HCT116 (cell line): ENCODE measurements at regions not wholly inside any gene's neighbourhood (a gene's known extent, or its start where the extent isn't known, plus 50 kb on each side); places are given as distances from the start of the nearest gene placed in this dataset.

Source experiments
- ATAC-seq: fragments of 200-7000 bp; cut with Tn5 transposase; 2 replicates; pipeline ENCODE4 v1.9.1; 2020; ENCODE audit warnings: mild to moderate bottlenecking, moderate library complexity
- BruUV-seq: library from RNA; stranded (reverse); fragments of 400-500 nt; replicated peaks from 2 replicates; lab custom pipeline; 2021; lab: Mats Ljungman, UMichigan
- CTCF ChIA-PET: fragments of 300-600 bp; sonication (Branson Sonifier 250); formaldehyde crosslinking; loops from one replicate; lab custom pipeline; 2021; ENCODE audit warnings: antibody characterized with exemption; lab: Charles Lee
- POLR2A ChIA-PET: fragments of 300-600, 350-600 bp; sonication (Branson Sonifier 250); formaldehyde crosslinking; loops from one replicate; lab custom pipeline; 2021; ENCODE audit warnings: antibody characterized with exemption; lab: Charles Lee
- RAD21 ChIA-PET, 2 experiments: fragments of 300-600 bp; sonication (Branson Sonifier 250); formaldehyde crosslinking; loops; one replicate each; lab custom pipeline; 2023; ENCODE audit warnings: low total read pairs in 2 of 2; ENCODE audit not compliant: uncharacterized antibody in 2 of 2, unreplicated experiment in 2 of 2, low non-redundant PET in 1 of 2; lab: Charles Lee
- DNase-seq: peaks from one replicate; pipeline ENCODE4 v3.0.0-alpha.2; 2010; ENCODE audit warnings: low read depth, low spot score
- H2AFZ ChIP-seq: fragments of 200-600 bp; shearing (Covaris generic), sonication (generic); 2 replicates; pipeline ENCODE4 v1.6.1; 2017; ENCODE audit warnings: low read depth, mixed run types, mixed read lengths, antibody characterized with exemption, low read length; ENCODE audit not compliant: poor library complexity, severe bottlenecking
- H3K27ac ChIP-seq: 2 replicates; pipeline ENCODE4 v1.5.1; 2012; ENCODE audit warnings: low read depth, low read length
- H3K27me3 ChIP-seq: fragments of 200-600 bp; sonication (generic); 2 replicates; pipeline ENCODE4 v1.6.1; 2016; ENCODE audit warnings: mixed run types, low read length, mixed read lengths; ENCODE audit not compliant: insufficient read depth
- H3K36me3 ChIP-seq, 2 experiments: fragments of 200-500 bp in 1 of 2; fragments of 200-600 bp in 1 of 2; sonication (Bioruptor generic) in 1 of 2; sonication (generic) in 1 of 2; 2 replicates each; pipeline versions ENCODE4 v1.5.1 to v1.6.1; 2014 to 2016; ENCODE audit warnings: low read length in 2 of 2, inconsistent platforms in 1 of 2, mixed read lengths in 1 of 2, mixed run types in 1 of 2; ENCODE audit not compliant: insufficient read depth in 2 of 2, control insufficient read depth in 1 of 2
- H3K4me1 ChIP-seq, 2 experiments: fragments of 200-600 bp in 1 of 2; sonication (generic) in 1 of 2; 2 replicates each; pipeline versions ENCODE4 v1.5.1 to v1.6.1; 2012 to 2017; ENCODE audit warnings: low read length in 2 of 2, inconsistent platforms in 1 of 2, mild to moderate bottlenecking in 1 of 2, mixed read lengths in 1 of 2, mixed run types in 1 of 2, moderate library complexity in 1 of 2; ENCODE audit not compliant: insufficient read depth in 2 of 2, control insufficient read depth in 1 of 2
- H3K4me2 ChIP-seq: fragments of 200-600 bp; sonication (generic); 2 replicates; pipeline ENCODE4 v1.6.1; 2017; ENCODE audit warnings: mixed run types, low read length, mixed read lengths
- H3K4me3 ChIP-seq, 2 experiments: fragments of 200-600 bp in 1 of 2; sonication (generic) in 1 of 2; replicated peaks in 1 of 2; 2 replicates each; pipeline ENCODE4 v1.5.1; 2011 to 2016; ENCODE audit warnings: low read length in 2 of 2, control low read depth in 1 of 2, low read depth in 1 of 2, mild to moderate bottlenecking in 1 of 2, mixed read lengths in 1 of 2, mixed run types in 1 of 2
- H3K79me2 ChIP-seq: fragments of 200-600 bp; sonication (generic); 2 replicates; pipeline ENCODE4 v1.6.1; 2017; ENCODE audit warnings: mild to moderate bottlenecking, mixed run types, low read length, moderate library complexity, mixed read lengths; ENCODE audit not compliant: insufficient read depth
- H3K9ac ChIP-seq: fragments of 200-600 bp; sonication (generic); 2 replicates; pipeline ENCODE4 v1.6.1; 2016; ENCODE audit warnings: low read length, mixed read lengths
- H3K9me2 ChIP-seq: fragments of 200-600 bp; sonication (generic), shearing (Covaris generic); 2 replicates; pipeline ENCODE4 v1.6.1; 2017; ENCODE audit warnings: mixed run types, mild to moderate bottlenecking, moderate library complexity; ENCODE audit not compliant: insufficient read depth
- H3K9me3 ChIP-seq, 2 experiments: fragments of 200-500 bp in 1 of 2; fragments of 200-600 bp in 1 of 2; sonication (Bioruptor generic) in 1 of 2; sonication (generic) in 1 of 2; 2 replicates each; pipeline ENCODE4 v1.6.1; 2014 to 2017; ENCODE audit warnings: low read length in 2 of 2, mixed read lengths in 2 of 2, inconsistent platforms in 1 of 2, low read depth in 1 of 2, mild to moderate bottlenecking in 1 of 2, mixed run types in 1 of 2, moderate library complexity in 1 of 2; ENCODE audit not compliant: control insufficient read depth in 1 of 2, insufficient read depth in 1 of 2
- H4K20me1 ChIP-seq: fragments of 200-600 bp; sonication (generic), shearing (Covaris generic); 2 replicates; pipeline ENCODE4 v1.6.1; 2017; ENCODE audit warnings: mixed run types, mild to moderate bottlenecking, moderate library complexity; ENCODE audit not compliant: insufficient read depth
- ATF3 ChIP-seq: IDR thresholded peaks from 2 replicates; pipeline ENCODE4 v1.6.1; 2012
- EZH2phosphoT487 ChIP-seq: fragments of 200-600 bp; IDR thresholded peaks from 2 replicates; pipeline ENCODE4 v1.6.1; 2018; ENCODE audit warnings: antibody characterized with exemption, borderline replicate concordance
- FOSL1 ChIP-seq: IDR thresholded peaks from 2 replicates; pipeline ENCODE4 v1.6.1; 2012; ENCODE audit warnings: low read depth
- JUND ChIP-seq: IDR thresholded peaks from 2 replicates; pipeline ENCODE4 v1.6.1; 2012
- MAX ChIP-seq: IDR thresholded peaks from 2 replicates; pipeline ENCODE4 v1.6.1; 2012
- POLR2A ChIP-seq: IDR thresholded peaks from 2 replicates; pipeline ENCODE4 v1.7.0; 2011; ENCODE audit warnings: borderline replicate concordance; ENCODE audit not compliant: insufficient read depth, insufficient read length; ENCODE audit errors: extremely low read depth
- POLR2AphosphoS5 ChIP-seq: IDR thresholded peaks from 2 replicates; pipeline ENCODE4 v1.6.1; 2011; ENCODE audit warnings: mild to moderate bottlenecking, low read depth, low read length, moderate library complexity
- REST ChIP-seq: IDR thresholded peaks from 2 replicates; pipeline ENCODE4 v1.6.1; 2012; ENCODE audit warnings: low read depth
- SP1 ChIP-seq: IDR thresholded peaks from 2 replicates; pipeline ENCODE4 v1.6.1; 2012; ENCODE audit warnings: low read depth
- YY1 ChIP-seq: IDR thresholded peaks from 2 replicates; pipeline ENCODE4 v1.6.1; 2011; ENCODE audit warnings: low read length, low read depth, moderate library complexity, mild to moderate bottlenecking; ENCODE audit not compliant: insufficient replicate concordance; ENCODE audit errors: extremely low read depth
- ZFX ChIP-seq: fragments of 450-650 bp; IDR thresholded peaks from 2 replicates; pipeline ENCODE4 v1.6.1; 2017
- intact Hi-C: fragments of 100-400 bp; cut with micrococcal nuclease; formaldehyde crosslinking; loops from 2 replicates; pipeline ENCODE4 v1.10.0; 2022

GRCh38 chr3:76969471-76969870, 70.4 kb upstream of the ROBO2 start:
- Histone ChIP-seq H2AFZ (no peak overlapping the region), H3K9me2 (no peaks in the 10 kb centered on the region), H3K27ac (no peak overlapping the region), H3K79me2 (no peaks in the 10 kb centered on the region), H3K4me2 (no peak overlapping the region), H3K4me1 (no peaks in the 10 kb centered on the region), H3K4me3 (no peak overlapping the region), H3K27me3 (no peaks in the 10 kb centered on the region), H3K36me3 (no peaks in the 10 kb centered on the region; a peak in 1 of 4 replicates), H4K20me1 (no peaks in the 10 kb centered on the region), H3K9me3 (peaks cover 3 to 13% of the 10 kb centered on the region in 2 experiments; a peak in 2 of 4 replicates), H3K9ac (no peak overlapping the region)
- no TSS peak for BruUV-seq
- DNase-seq (no peak), ATAC-seq (no peak)
- POLR2A ChIA-PET = no interaction called here
- RAD21 ChIA-PET = no interaction called here
- intact Hi-C loops = no loop called here
- no peak for TF ChIP-seq FOSL1
- TF ChIP-seq YY1 = no peak
- TF ChIP-seq SP1 = no peak
- no peak for TF ChIP-seq REST
- TF ChIP-seq POLR2AphosphoS5 = no peak
- no peak for TF ChIP-seq ZFX
- TF ChIP-seq EZH2phosphoT487 = no peak
- no peak for TF ChIP-seq MAX
- no peak for TF ChIP-seq ATF3
- no peak for TF ChIP-seq JUND
- TF ChIP-seq POLR2A = no peak
- CTCF ChIA-PET = no interaction called here
